ENCODE measurements at regions not wholly inside any gene's neighbourhood (a gene's known extent, or its start where the extent isn't known, plus 50 kb on each side); places are given as distances from the start of the nearest gene placed in this dataset.

DNA sequence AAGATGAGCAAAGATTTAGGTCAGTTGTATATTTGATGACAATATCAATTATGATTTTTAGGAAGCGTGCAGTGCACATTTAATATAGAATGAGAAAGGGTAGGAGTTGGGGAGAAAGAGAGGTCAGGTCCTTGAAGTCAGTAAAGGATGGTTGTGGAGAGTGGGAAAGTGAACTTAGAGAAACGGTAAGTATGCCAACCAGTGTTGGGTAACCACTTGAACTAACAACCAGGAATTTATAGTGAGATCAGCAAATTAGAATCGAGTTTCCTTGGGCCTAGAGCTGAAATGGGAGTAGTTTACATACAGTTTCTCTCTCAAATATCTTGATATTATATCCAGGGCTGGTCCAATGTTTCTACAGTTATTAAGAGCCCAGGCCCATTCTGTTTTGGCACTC lies 188.5 kb upstream of the RBMS3 start:
- H3K4me1 ChIP-seq (ENCODE audit: control insufficient read depth, insufficient read depth, low read length) = no peaks in the 10 kb centered on the region
- no peaks in the 10 kb centered on the region for H3K27me3 ChIP-seq (ENCODE audit: control insufficient read depth, insufficient read depth, low read length)
- no peak overlapping the region for H3K27ac ChIP-seq (ENCODE audit: low read depth, low read length)
- H3K36me3 ChIP-seq (ENCODE audit: control insufficient read depth, insufficient read depth, low read length) = no peaks in the 10 kb centered on the region
- H3K9ac ChIP-seq (ENCODE audit: low read length) = no peak overlapping the region
- H3K4me3 ChIP-seq (ENCODE audit: low read length) = no peak overlapping the region

DNA sequence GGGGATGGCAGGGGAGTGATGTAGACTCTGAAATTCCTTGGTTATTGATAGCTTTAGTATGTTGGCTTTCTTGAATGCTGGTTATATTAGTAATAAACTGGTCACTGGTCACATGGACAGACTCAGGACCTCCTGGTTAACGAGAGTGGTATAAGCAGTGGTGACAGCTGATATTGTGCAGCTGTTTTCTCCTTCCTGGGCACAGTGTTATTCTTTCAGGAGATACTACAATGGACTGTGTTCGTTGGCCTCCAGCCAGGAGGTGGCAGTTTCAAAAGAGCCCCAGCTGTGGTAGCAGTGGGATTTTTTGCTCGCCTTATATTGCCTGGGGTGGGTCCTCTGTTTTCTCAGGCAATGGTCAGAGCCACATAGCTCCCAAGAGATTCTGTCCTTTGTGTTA lies 181.6 kb upstream of the RBMS3 start:
- Histone ChIP-seq H3K36me3 (ENCODE audit: control insufficient read depth, insufficient read depth, low read length) (no peaks in the 10 kb centered on the region), H3K9ac (ENCODE audit: low read length) (no peak overlapping the region), H3K27me3 (ENCODE audit: control insufficient read depth, insufficient read depth, low read length) (no peaks in the 10 kb centered on the region), H3K27ac (ENCODE audit: low read depth, low read length) (no peak overlapping the region), H3K4me3 (ENCODE audit: low read length) (no peak overlapping the region), H3K4me1 (ENCODE audit: control insufficient read depth, insufficient read depth, low read length) (no peaks in the 10 kb centered on the region)

DNA sequence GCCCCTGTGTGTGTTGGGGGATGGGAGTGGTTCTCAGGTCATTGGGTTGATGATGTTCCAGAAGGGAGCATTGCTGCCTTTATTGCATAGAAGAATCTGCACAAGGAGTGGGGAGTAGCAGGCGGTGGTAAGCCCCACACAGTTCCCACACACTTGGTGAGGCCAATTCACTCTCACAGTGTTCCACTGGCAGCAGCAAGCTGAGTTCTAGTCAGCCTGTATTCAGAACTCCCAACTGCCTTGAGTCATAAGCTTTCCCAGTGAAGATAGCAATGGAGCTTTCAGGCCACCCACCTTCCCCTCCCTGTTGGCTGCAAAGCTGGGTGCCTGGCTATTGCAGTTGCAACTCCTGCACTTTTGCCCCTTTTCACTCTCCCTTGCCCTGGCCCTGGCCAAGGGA lies 181.1 kb upstream of the RBMS3 start:
- H3K27me3 ChIP-seq (ENCODE audit: control insufficient read depth, insufficient read depth, low read length) = no peaks in the 10 kb centered on the region
- H3K4me1 ChIP-seq (ENCODE audit: control insufficient read depth, insufficient read depth, low read length) = no peaks in the 10 kb centered on the region
- no peak overlapping the region for H3K4me3 ChIP-seq (ENCODE audit: low read length)
- no peaks in the 10 kb centered on the region for H3K36me3 ChIP-seq (ENCODE audit: control insufficient read depth, insufficient read depth, low read length)
- H3K9ac ChIP-seq (ENCODE audit: low read length) = no peak overlapping the region
- no peak overlapping the region for H3K27ac ChIP-seq (ENCODE audit: low read depth, low read length)

DNA sequence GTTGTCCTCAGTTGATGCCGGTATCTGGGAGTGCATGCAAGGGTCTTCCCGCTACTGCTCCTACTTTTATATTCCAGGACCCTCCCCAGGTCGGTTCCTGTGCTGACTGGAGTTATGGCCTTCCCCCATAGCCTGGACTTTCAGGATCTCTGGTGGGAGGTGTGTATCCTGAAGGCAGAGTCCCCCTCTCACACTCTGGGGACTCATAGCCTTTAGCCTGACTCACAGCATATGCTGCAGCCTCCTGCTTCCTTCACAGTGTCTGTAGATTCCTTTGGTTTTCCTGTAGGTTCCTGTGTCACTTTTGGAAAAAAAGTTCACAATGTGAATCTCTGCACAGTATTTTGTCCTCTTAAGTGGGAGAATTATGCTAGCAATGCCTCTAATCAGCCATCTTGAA lies 180.6 kb upstream of the RBMS3 start:
- H3K4me1 ChIP-seq (ENCODE audit: control insufficient read depth, insufficient read depth, low read length) = no peaks in the 10 kb centered on the region
- H3K36me3 ChIP-seq (ENCODE audit: control insufficient read depth, insufficient read depth, low read length) = no peaks in the 10 kb centered on the region
- H3K4me3 ChIP-seq (ENCODE audit: low read length) = no peak overlapping the region
- no peak overlapping the region for H3K9ac ChIP-seq (ENCODE audit: low read length)
- no peaks in the 10 kb centered on the region for H3K27me3 ChIP-seq (ENCODE audit: control insufficient read depth, insufficient read depth, low read length)
- no peak overlapping the region for H3K27ac ChIP-seq (ENCODE audit: low read depth, low read length)

DNA sequence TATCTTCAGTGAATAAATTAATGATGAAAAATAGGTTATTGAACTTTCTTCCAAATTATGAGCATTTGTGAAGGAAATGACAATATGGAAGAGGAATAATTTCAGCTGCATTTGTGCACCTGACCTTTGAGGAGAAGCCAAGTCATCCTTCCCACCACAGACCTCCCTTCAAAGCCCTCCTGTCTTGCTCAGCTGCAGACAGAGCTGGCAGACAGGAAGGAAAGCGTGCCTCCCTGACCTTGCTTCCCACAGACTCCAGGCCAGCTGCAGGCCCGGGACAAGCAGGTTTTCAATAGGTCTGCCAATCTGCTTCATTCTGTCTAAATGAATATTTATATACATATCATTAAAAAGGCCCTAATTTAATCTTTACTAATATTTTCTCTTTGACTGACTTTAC lies 152.9 kb upstream of the RBMS3 start:
- Histone ChIP-seq H3K36me3 (ENCODE audit: control insufficient read depth, insufficient read depth, low read length) (no peaks in the 10 kb centered on the region), H3K27ac (ENCODE audit: low read depth, low read length) (no peak overlapping the region), H3K9ac (ENCODE audit: low read length) (no peak overlapping the region), H3K4me1 (ENCODE audit: control insufficient read depth, insufficient read depth, low read length) (no peaks in the 10 kb centered on the region), H3K27me3 (ENCODE audit: control insufficient read depth, insufficient read depth, low read length) (no peaks in the 10 kb centered on the region), H3K4me3 (ENCODE audit: low read length) (no peak overlapping the region)

DNA sequence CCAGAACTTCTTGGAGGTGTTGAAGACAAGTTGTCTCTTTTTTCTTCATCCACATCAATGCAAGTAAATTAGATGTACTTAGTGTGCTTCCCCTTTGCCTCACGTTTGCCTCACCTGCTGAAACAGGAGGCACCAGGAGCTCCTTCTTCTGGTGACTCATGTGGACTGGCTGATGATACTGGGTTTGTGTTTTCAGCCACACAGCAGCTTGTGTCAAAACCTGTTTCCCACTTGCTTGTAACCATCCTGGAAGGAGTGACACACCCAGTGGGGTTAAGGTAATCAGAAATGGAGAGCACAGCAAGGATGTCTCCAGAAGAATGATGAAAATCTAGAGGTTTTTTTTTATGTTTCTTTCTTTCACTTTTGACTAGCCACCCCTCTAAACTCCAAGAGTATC lies 143.3 kb upstream of the RBMS3 start:
- Histone ChIP-seq H3K27me3 (ENCODE audit: control insufficient read depth, insufficient read depth, low read length) (no peaks in the 10 kb centered on the region), H3K4me1 (ENCODE audit: control insufficient read depth, insufficient read depth, low read length) (peaks cover 10% of the 10 kb centered on the region), H3K36me3 (ENCODE audit: control insufficient read depth, insufficient read depth, low read length) (no peaks in the 10 kb centered on the region)

DNA sequence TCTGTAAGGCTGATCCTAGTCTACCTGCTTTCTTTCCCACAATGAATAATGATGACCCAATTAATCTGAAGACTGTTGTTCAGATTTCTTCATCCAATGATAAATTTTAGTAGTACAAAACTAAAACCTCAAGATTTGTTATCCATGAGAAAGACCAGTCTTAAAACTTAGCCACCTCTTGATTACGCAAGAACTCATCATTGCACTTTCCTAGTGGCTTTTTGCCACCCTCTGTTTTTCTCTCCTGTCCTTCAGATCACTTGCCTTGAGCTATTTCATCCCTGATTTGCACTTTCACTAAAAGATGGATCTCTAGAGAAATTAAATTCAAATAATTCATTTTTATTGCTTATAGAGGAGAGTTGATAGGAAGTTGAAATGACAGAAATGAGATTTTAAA lies 142.7 kb upstream of the RBMS3 start:
- no peak overlapping the region for H3K27ac ChIP-seq (ENCODE audit: low read depth, low read length)
- H3K4me1 ChIP-seq (ENCODE audit: control insufficient read depth, insufficient read depth, low read length) = peaks cover 10% of the 10 kb centered on the region
- no peak overlapping the region for H3K9ac ChIP-seq (ENCODE audit: low read length)
- H3K27me3 ChIP-seq (ENCODE audit: control insufficient read depth, insufficient read depth, low read length) = no peaks in the 10 kb centered on the region
- no peak overlapping the region for H3K4me3 ChIP-seq (ENCODE audit: low read length)
- no peaks in the 10 kb centered on the region for H3K36me3 ChIP-seq (ENCODE audit: control insufficient read depth, insufficient read depth, low read length)

More for the DNA sequence above, 143.3 kb upstream of the RBMS3 start:
- H3K27ac ChIP-seq (ENCODE audit: low read depth, low read length) = no peak overlapping the region
- no peak overlapping the region for H3K9ac ChIP-seq (ENCODE audit: low read length)
- H3K4me3 ChIP-seq (ENCODE audit: low read length) = no peak overlapping the region

DNA sequence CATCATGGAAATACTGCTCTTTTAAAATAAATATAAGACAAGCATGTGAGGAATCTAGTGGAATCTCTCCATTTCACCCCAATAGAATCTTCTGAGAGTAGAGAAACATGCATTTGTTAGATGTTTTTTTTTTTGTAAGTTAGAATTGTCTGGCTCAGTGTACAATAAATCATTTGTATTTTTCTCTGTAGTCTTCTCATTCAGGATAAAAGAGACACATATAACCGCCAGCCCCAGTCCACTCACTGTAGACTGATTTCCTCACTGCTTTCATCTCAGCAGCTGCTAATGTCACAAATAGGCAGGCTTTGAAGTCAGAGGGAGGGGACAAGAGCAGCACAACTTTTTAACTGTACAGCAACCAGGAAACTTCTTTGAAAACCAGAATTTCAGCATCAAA lies 140.2 kb upstream of the RBMS3 start:
- no peaks in the 10 kb centered on the region for H3K36me3 ChIP-seq (ENCODE audit: control insufficient read depth, insufficient read depth, low read length)
- no peak overlapping the region for H3K9ac ChIP-seq (ENCODE audit: low read length)
- H3K27me3 ChIP-seq (ENCODE audit: control insufficient read depth, insufficient read depth, low read length) = no peaks in the 10 kb centered on the region
- no peak overlapping the region for H3K27ac ChIP-seq (ENCODE audit: low read depth, low read length)
- H3K4me3 ChIP-seq (ENCODE audit: low read length) = no peak overlapping the region
- peaks cover 10% of the 10 kb centered on the region for H3K4me1 ChIP-seq (ENCODE audit: control insufficient read depth, insufficient read depth, low read length)

DNA sequence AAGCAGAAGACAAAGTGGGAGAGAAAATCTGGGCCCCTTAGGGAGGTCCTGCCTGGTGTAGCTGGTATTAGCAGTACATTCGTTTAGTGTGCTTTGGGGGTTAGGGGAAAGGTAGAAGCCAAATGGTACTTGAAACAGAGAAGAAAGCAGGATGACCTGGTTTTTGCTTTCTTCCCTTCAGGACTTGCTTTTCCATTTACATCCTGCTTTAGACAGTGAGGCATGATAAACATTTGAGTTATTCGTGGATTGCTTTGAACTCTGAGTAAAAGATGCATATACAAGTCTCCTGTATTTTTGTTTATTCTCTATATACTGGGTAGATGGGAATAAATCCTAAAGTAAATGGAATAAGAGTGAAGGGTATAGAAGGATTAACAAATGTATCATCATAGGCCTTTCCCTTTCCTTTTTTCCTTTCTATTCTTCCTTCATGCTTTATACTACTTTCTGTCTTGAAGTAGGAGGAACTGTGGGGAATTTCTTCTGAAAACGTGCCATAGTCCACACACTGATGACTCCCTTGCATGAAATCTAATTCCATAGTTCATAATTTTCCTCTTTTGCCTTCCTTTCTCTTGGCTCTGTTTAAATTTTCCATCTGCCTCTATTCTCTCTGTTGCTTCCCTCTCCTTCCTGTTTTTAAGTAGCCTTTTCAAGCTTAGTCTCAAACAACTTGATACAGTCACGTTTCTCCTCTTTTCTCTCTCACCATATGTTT lies 139.5 kb upstream of the RBMS3 start:
- Histone ChIP-seq H3K27ac (ENCODE audit: low read depth, low read length) (peak overlapping the region; percentile 66), H3K4me3 (ENCODE audit: low read length) (no peak overlapping the region), H3K4me1 (ENCODE audit: control insufficient read depth, insufficient read depth, low read length) (peaks cover 10% of the 10 kb centered on the region), H3K9ac (ENCODE audit: low read length) (no peak overlapping the region), H3K36me3 (ENCODE audit: control insufficient read depth, insufficient read depth, low read length) (no peaks in the 10 kb centered on the region), H3K27me3 (ENCODE audit: control insufficient read depth, insufficient read depth, low read length) (no peaks in the 10 kb centered on the region)

DNA sequence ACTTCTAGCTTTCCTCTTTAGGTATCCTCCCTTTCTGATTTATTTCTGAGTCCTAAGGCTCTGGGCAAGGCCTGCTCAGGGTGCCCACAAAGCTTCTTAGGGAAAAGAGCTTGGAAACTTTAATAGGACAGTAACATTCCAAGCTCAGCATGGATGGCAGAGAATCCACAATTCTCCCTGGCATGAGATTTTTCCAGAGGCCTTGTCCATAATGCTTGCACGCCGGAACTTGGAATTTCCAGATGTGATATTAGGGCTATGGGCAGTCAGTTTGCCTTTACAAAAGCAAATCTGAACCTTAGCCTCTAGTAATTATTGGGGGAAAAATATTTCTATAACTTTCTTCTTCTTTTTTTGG lies 139.0 kb upstream of the RBMS3 start:
- H3K27ac ChIP-seq (ENCODE audit: low read depth, low read length) = peak overlapping the region; percentile 66
- no peaks in the 10 kb centered on the region for H3K36me3 ChIP-seq (ENCODE audit: control insufficient read depth, insufficient read depth, low read length)
- H3K4me1 ChIP-seq (ENCODE audit: control insufficient read depth, insufficient read depth, low read length) = peaks cover 10% of the 10 kb centered on the region
- no peak overlapping the region for H3K9ac ChIP-seq (ENCODE audit: low read length)
- H3K4me3 ChIP-seq (ENCODE audit: low read length) = no peak overlapping the region
- no peaks in the 10 kb centered on the region for H3K27me3 ChIP-seq (ENCODE audit: control insufficient read depth, insufficient read depth, low read length)

DNA sequence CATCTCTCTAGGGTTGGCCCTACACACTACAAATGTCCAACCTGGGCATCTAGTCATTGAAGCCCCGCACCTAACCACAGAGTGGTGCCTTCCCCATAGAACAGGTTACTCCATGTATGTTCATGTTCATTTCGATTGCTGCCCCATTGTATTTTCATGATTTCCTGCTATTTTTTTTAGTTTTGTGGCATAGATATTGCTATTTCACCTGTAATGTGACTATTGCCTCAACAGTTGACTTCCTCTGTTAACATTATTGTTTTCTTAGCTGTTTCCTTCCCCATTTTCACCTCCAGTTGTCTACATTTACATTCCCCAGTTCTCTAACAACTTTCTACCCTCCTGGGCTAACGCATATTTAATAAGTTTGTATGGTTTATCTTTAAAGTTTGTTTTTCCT lies 137.7 kb upstream of the RBMS3 start:
- Histone ChIP-seq H3K4me3 (ENCODE audit: low read length) (no peak overlapping the region), H3K27ac (ENCODE audit: low read depth, low read length) (no peak overlapping the region), H3K4me1 (ENCODE audit: control insufficient read depth, insufficient read depth, low read length) (peaks cover 10% of the 10 kb centered on the region), H3K27me3 (ENCODE audit: control insufficient read depth, insufficient read depth, low read length) (no peaks in the 10 kb centered on the region), H3K9ac (ENCODE audit: low read length) (no peak overlapping the region), H3K36me3 (ENCODE audit: control insufficient read depth, insufficient read depth, low read length) (no peaks in the 10 kb centered on the region)

DNA sequence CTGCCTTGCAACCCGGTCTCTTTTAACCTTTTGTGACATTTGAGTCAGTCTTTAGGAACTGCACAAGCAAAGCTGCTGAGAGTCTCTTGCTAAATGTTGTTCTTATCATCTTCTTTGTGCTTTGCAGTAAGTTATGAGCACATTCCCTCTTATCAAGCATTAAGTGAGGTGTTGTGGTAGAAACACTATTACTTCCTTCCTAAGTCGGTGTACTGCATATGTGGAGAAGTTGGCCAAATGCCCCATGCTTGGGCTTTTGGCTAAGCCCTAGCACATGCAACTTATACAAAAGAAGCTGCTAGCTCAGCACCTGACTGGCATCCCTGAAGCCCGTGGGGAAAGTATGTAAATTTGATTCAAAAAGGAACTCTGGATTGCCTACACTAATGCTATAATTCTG lies 136.5 kb upstream of the RBMS3 start:
- no peak overlapping the region for H3K27ac ChIP-seq (ENCODE audit: low read depth, low read length)
- H3K9ac ChIP-seq (ENCODE audit: low read length) = no peak overlapping the region
- no peak overlapping the region for H3K4me3 ChIP-seq (ENCODE audit: low read length)
- peaks cover 10% of the 10 kb centered on the region for H3K4me1 ChIP-seq (ENCODE audit: control insufficient read depth, insufficient read depth, low read length)
- H3K27me3 ChIP-seq (ENCODE audit: control insufficient read depth, insufficient read depth, low read length) = no peaks in the 10 kb centered on the region
- H3K36me3 ChIP-seq (ENCODE audit: control insufficient read depth, insufficient read depth, low read length) = no peaks in the 10 kb centered on the region

DNA sequence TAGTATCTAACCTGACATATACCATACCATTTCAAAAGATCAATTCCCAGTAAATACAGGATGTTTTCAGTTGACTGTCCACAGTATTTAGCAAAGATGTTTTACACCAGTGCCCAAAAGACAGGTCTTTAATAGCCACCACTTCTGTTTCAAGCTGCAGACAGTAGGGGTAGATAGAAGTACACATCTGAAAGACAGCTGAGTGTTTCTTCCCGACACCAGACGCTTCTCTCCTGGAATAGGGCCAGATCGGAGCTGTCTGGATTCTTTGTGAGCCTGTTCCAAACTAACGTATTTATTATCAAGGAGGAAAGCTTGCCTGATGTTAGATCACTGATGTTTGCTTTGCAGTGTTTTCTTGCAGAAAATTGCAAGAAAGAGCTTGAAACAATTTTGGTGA lies 136.1 kb upstream of the RBMS3 start:
- no peaks in the 10 kb centered on the region for H3K36me3 ChIP-seq (ENCODE audit: control insufficient read depth, insufficient read depth, low read length)
- H3K27ac ChIP-seq (ENCODE audit: low read depth, low read length) = no peak overlapping the region
- no peaks in the 10 kb centered on the region for H3K27me3 ChIP-seq (ENCODE audit: control insufficient read depth, insufficient read depth, low read length)
- H3K4me1 ChIP-seq (ENCODE audit: control insufficient read depth, insufficient read depth, low read length) = peaks cover 10% of the 10 kb centered on the region
- H3K9ac ChIP-seq (ENCODE audit: low read length) = no peak overlapping the region
- H3K4me3 ChIP-seq (ENCODE audit: low read length) = no peak overlapping the region
